Activated CD8-positive, alpha-beta memory T cell treated with anti-CD3 and anti-CD28 coated beads, Interleukin-2, amount 10 ng/mL, durations not matched to agents 7 days and 5 days (primary cell): ENCODE measurements at regions not wholly inside any gene's neighbourhood (a gene's known extent, or its start where the extent isn't known, plus 50 kb on each side); places are given as distances from the start of the nearest gene placed in this dataset.

Source experiments
- ATAC-seq: fragments of 150-1000 bp; cut with Tn5 transposase; one replicate; pipeline ENCODE4 v1.10.0; 2021; ENCODE audit warnings: moderate library complexity
- CTCF ChIA-PET: fragments of 350-600 bp; sonication (Branson Sonifier 250); formaldehyde crosslinking; loops from one replicate; lab custom pipeline; 2021; ENCODE audit warnings: antibody characterized with exemption; lab: Charles Lee
- DNase-seq: peaks from one replicate; pipeline ENCODE4 v3.0.0-alpha.2; 2020
- H3K27ac Mint-ChIP-seq: one replicate; pipeline ENCODE4 v1.8.0; 2021; ENCODE audit warnings: mild to moderate bottlenecking, mixed read lengths
- H3K27me3 Mint-ChIP-seq: one replicate; pipeline ENCODE4 v1.8.0; 2021; ENCODE audit warnings: mixed read lengths
- H3K36me3 Mint-ChIP-seq: one replicate; pipeline ENCODE4 v1.8.0; 2021; ENCODE audit warnings: mild to moderate bottlenecking, mixed read lengths
- H3K4me1 Mint-ChIP-seq: one replicate; pipeline ENCODE4 v1.8.0; 2021; ENCODE audit warnings: mixed read lengths
- H3K4me3 Mint-ChIP-seq: one replicate; pipeline ENCODE4 v1.8.0; 2021; ENCODE audit warnings: mild to moderate bottlenecking, moderate library complexity, mixed read lengths
- H3K9me3 Mint-ChIP-seq: one replicate; pipeline ENCODE4 v1.8.0; 2022; ENCODE audit warnings: low read depth, mixed read lengths

- Mint-ChIP-seq H3K27me3 (no peaks in the 10 kb centered on the region), H3K36me3 (no peaks in the 10 kb centered on the region), H3K4me3 (no peak overlapping the region), H3K4me1 (no peaks in the 10 kb centered on the region), H3K9me3 (peaks cover 2% of the 10 kb centered on the region), H3K27ac (no peak overlapping the region)
- ATAC-seq, result no peak
- DNase-seq, result no peak
- CTCF ChIA-PET, result no interaction called here
Measured at GRCh38 chr13:74870865-74871264, 611.1 kb downstream of the TBC1D4 start.

GRCh38 chr13:74869846-74870245, 612.1 kb downstream of the TBC1D4 start:
- Mint-ChIP-seq H3K4me3 (no peak overlapping the region), H3K36me3 (no peaks in the 10 kb centered on the region), H3K9me3 (peaks cover 2% of the 10 kb centered on the region), H3K4me1 (no peaks in the 10 kb centered on the region), H3K27me3 (no peaks in the 10 kb centered on the region), H3K27ac (no peak overlapping the region)
- no peak for ATAC-seq
- CTCF ChIA-PET, result no interaction called here
- DNase-seq, result no peak

GRCh38 chr13:74868049-74868448, 613.9 kb downstream of the TBC1D4 start:
- no peak overlapping the region for H3K4me3 Mint-ChIP-seq
- no peak overlapping the region for H3K27ac Mint-ChIP-seq
- H3K9me3 Mint-ChIP-seq, result peaks cover 2% of the 10 kb centered on the region
- no peaks in the 10 kb centered on the region for H3K4me1 Mint-ChIP-seq
- no peaks in the 10 kb centered on the region for H3K27me3 Mint-ChIP-seq
- ATAC-seq, result no peak
- no peak for DNase-seq
- no peaks in the 10 kb centered on the region for H3K36me3 Mint-ChIP-seq
- CTCF ChIA-PET, result no interaction called here

GRCh38 chr13:74867460-74867859, 614.5 kb downstream of the TBC1D4 start:
- no peak for DNase-seq
- no peaks in the 10 kb centered on the region for H3K27me3 Mint-ChIP-seq
- no peaks in the 10 kb centered on the region for H3K4me1 Mint-ChIP-seq
- CTCF ChIA-PET, result no interaction called here
- no peak for ATAC-seq
- H3K27ac Mint-ChIP-seq, result no peak overlapping the region
- no peaks in the 10 kb centered on the region for H3K36me3 Mint-ChIP-seq
- H3K9me3 Mint-ChIP-seq, result peaks cover 2% of the 10 kb centered on the region
- no peak overlapping the region for H3K4me3 Mint-ChIP-seq

GRCh38 chr13:74866101-74866500, 615.9 kb downstream of the TBC1D4 start:
- no peaks in the 10 kb centered on the region for H3K27me3 Mint-ChIP-seq
- CTCF ChIA-PET, result no interaction called here

GRCh38 chr13:74865656-74866055, 616.3 kb downstream of the TBC1D4 start:
- Mint-ChIP-seq H3K4me3 (no peak overlapping the region), H3K9me3 (peaks cover 2% of the 10 kb centered on the region), H3K4me1 (no peaks in the 10 kb centered on the region), H3K27me3 (no peaks in the 10 kb centered on the region), H3K27ac (no peak overlapping the region), H3K36me3 (no peaks in the 10 kb centered on the region)
- CTCF ChIA-PET, result no interaction called here
- ATAC-seq (no peak), DNase-seq (no peak)

More at GRCh38 chr13:74866101-74866500, 615.9 kb downstream of the TBC1D4 start:
- H3K27ac Mint-ChIP-seq, result no peak overlapping the region
- H3K9me3 Mint-ChIP-seq, result peaks cover 2% of the 10 kb centered on the region
- no peaks in the 10 kb centered on the region for H3K36me3 Mint-ChIP-seq
- no peak for ATAC-seq
- no peak overlapping the region for H3K4me3 Mint-ChIP-seq
- no peaks in the 10 kb centered on the region for H3K4me1 Mint-ChIP-seq
- DNase-seq, result no peak

GRCh38 chr13:74860789-74861188, 621.2 kb downstream of the TBC1D4 start:
- H3K27me3 Mint-ChIP-seq, result no peaks in the 10 kb centered on the region
- H3K4me1 Mint-ChIP-seq, result no peaks in the 10 kb centered on the region
- no peak overlapping the region for H3K27ac Mint-ChIP-seq
- H3K36me3 Mint-ChIP-seq, result no peaks in the 10 kb centered on the region
- no peaks in the 10 kb centered on the region for H3K9me3 Mint-ChIP-seq
- CTCF ChIA-PET, result no interaction called here
- ATAC-seq (no peak), DNase-seq (no peak)
- H3K4me3 Mint-ChIP-seq, result no peak overlapping the region

GRCh38 chr13:74850893-74851292, 631.1 kb downstream of the TBC1D4 start:
- no peaks in the 10 kb centered on the region for H3K4me1 Mint-ChIP-seq
- CTCF ChIA-PET, result no interaction called here
- no peaks in the 10 kb centered on the region for H3K9me3 Mint-ChIP-seq
- no peaks in the 10 kb centered on the region for H3K36me3 Mint-ChIP-seq
- no peak overlapping the region for H3K27ac Mint-ChIP-seq
- DNase-seq, result no peak
- no peak for ATAC-seq
- H3K4me3 Mint-ChIP-seq, result no peak overlapping the region
- H3K27me3 Mint-ChIP-seq, result no peaks in the 10 kb centered on the region

GRCh38 chr13:74847966-74848365, 634.0 kb downstream of the TBC1D4 start:
- DNase-seq (no peak), ATAC-seq (no peak)
- Mint-ChIP-seq H3K36me3 (no peaks in the 10 kb centered on the region), H3K27me3 (peaks cover 3% of the 10 kb centered on the region), H3K4me3 (no peak overlapping the region), H3K27ac (no peak overlapping the region), H3K4me1 (no peaks in the 10 kb centered on the region), H3K9me3 (no peaks in the 10 kb centered on the region)
- CTCF ChIA-PET, result no interaction called here

GRCh38 chr13:74845806-74846205, 636.2 kb downstream of the TBC1D4 start:
- Mint-ChIP-seq H3K9me3 (no peaks in the 10 kb centered on the region), H3K27ac (no peak overlapping the region), H3K27me3 (peaks cover 6% of the 10 kb centered on the region), H3K36me3 (no peaks in the 10 kb centered on the region), H3K4me3 (no peak overlapping the region), H3K4me1 (no peaks in the 10 kb centered on the region)
- CTCF ChIA-PET, result no interaction called here
- DNase-seq (no peak), ATAC-seq (no peak)

- no peak for DNase-seq
- Mint-ChIP-seq H3K4me3 (no peak overlapping the region), H3K27me3 (peaks cover 6% of the 10 kb centered on the region), H3K9me3 (no peaks in the 10 kb centered on the region), H3K36me3 (no peaks in the 10 kb centered on the region), H3K27ac (no peak overlapping the region), H3K4me1 (no peaks in the 10 kb centered on the region)
- ATAC-seq, result no peak
- CTCF ChIA-PET, result no interaction called here
Measured at GRCh38 chr13:74841651-74842050, 640.3 kb downstream of the TBC1D4 start.

GRCh38 chr13:74841123-74841522, 640.8 kb downstream of the TBC1D4 start:
- ATAC-seq (no peak), DNase-seq (no peak)
- Mint-ChIP-seq H3K27me3 (peaks cover 6% of the 10 kb centered on the region), H3K4me1 (no peaks in the 10 kb centered on the region), H3K36me3 (no peaks in the 10 kb centered on the region), H3K9me3 (no peaks in the 10 kb centered on the region), H3K27ac (no peak overlapping the region), H3K4me3 (no peak overlapping the region)
- CTCF ChIA-PET, result no interaction called here

GRCh38 chr13:74839656-74840055, 642.3 kb downstream of the TBC1D4 start:
- Mint-ChIP-seq H3K27me3 (peaks cover 3% of the 10 kb centered on the region), H3K4me3 (no peak overlapping the region), H3K36me3 (no peaks in the 10 kb centered on the region), H3K9me3 (no peaks in the 10 kb centered on the region), H3K4me1 (no peaks in the 10 kb centered on the region), H3K27ac (no peak overlapping the region)
- DNase-seq, result no peak
- no peak for ATAC-seq
- CTCF ChIA-PET, result no interaction called here

- Mint-ChIP-seq H3K27ac (no peak overlapping the region), H3K9me3 (no peaks in the 10 kb centered on the region), H3K27me3 (peaks cover 3% of the 10 kb centered on the region), H3K36me3 (no peaks in the 10 kb centered on the region), H3K4me1 (no peaks in the 10 kb centered on the region), H3K4me3 (no peak overlapping the region)
- no peak for DNase-seq
- no peak for ATAC-seq
- CTCF ChIA-PET, result no interaction called here
Measured at GRCh38 chr13:74838096-74838495, 643.9 kb downstream of the TBC1D4 start.

GRCh38 chr13:74836628-74837027, 645.3 kb downstream of the TBC1D4 start:
- Mint-ChIP-seq H3K9me3 (no peaks in the 10 kb centered on the region), H3K27ac (no peak overlapping the region), H3K4me3 (no peak overlapping the region), H3K36me3 (no peaks in the 10 kb centered on the region), H3K4me1 (no peaks in the 10 kb centered on the region), H3K27me3 (no peaks in the 10 kb centered on the region)
- ATAC-seq (no peak), DNase-seq (no peak)
- CTCF ChIA-PET, result interaction anchor here (0.6 kb wide), 1 partner anchor 1623 kb away, joined by 3 read pairs; no protein-coding TSS in a partner anchor
